GM21367 (cell line): ENCODE measurements at regions not wholly inside any gene's neighbourhood (a gene's known extent, or its start where the extent isn't known, plus 50 kb on each side); places are given as distances from the start of the nearest gene placed in this dataset.

ENCODE experiments used
- ATAC-seq: cut with Tn5 transposase; IDR thresholded peaks from one replicate; pipeline ENCODE4 v1.9.1; 2021; ENCODE audit not compliant: unreplicated experiment

- ATAC-seq, result no peak
These were observed 209.8 kb downstream of the SOD2 start for GRCh38 chr6:159483259-159483658.

- no peak for ATAC-seq
These were observed 211.1 kb downstream of the SOD2 start for GRCh38 chr6:159481897-159482296.

- no peak for ATAC-seq
These were observed 212.6 kb downstream of the SOD2 start for GRCh38 chr6:159480471-159480870.

GRCh38 chr6:159479146-159479545 is 213.9 kb downstream of the SOD2 start:
- ATAC-seq, result no peak

- no peak for ATAC-seq
These were observed 219.4 kb downstream of the SOD2 start for GRCh38 chr6:159473475-159474263.

GRCh38 chr6:159470397-159470796 is 222.6 kb downstream of the SOD2 start:
- no peak for ATAC-seq

GRCh38 chr6:159469443-159469842 is 223.6 kb downstream of the SOD2 start:
- ATAC-seq, result no peak

GRCh38 chr6:159468994-159469393 is 224.0 kb downstream of the SOD2 start:
- ATAC-seq, result no peak

- ATAC-seq, result no peak
These were observed 225.5 kb downstream of the SOD2 start for GRCh38 chr6:159467473-159468041.

GRCh38 chr6:159466926-159467325 is 226.1 kb downstream of the SOD2 start:
- ATAC-seq, result no peak

GRCh38 chr6:159464816-159465215 is 228.2 kb downstream of the SOD2 start:
- ATAC-seq, result no peak

- ATAC-seq, result no peak
These were observed 229.8 kb downstream of the SOD2 start for GRCh38 chr6:159463119-159463829.

- ATAC-seq, result no peak
These were observed 230.6 kb downstream of the SOD2 start for GRCh38 chr6:159462431-159462830.

GRCh38 chr6:159461998-159462397 is 231.0 kb downstream of the SOD2 start:
- peak; percentile 88 for ATAC-seq

- ATAC-seq, result no peak
These were observed 231.8 kb downstream of the SOD2 start for GRCh38 chr6:159461266-159461665.

- ATAC-seq, result no peak
These were observed 232.6 kb downstream of the SOD2 start for GRCh38 chr6:159460476-159460875.

GRCh38 chr6:159456349-159456748 is 236.7 kb downstream of the SOD2 start:
- no peak for ATAC-seq

- no peak for ATAC-seq
These were observed 237.3 kb downstream of the SOD2 start for GRCh38 chr6:159455700-159456274.

GRCh38 chr6:159450815-159451465 is 242.1 kb downstream of the SOD2 start:
- no peak for ATAC-seq

- ATAC-seq, result no peak
These were observed 246.7 kb downstream of the SOD2 start for GRCh38 chr6:159446340-159446739.

- ATAC-seq, result no peak
These were observed 247.7 kb downstream of the SOD2 start for GRCh38 chr6:159445351-159445750.
